Mucosa of rectum (tissue), 2 donors: ENCODE measurements at regions not wholly inside any gene's neighbourhood (a gene's known extent, or its start where the extent isn't known, plus 50 kb on each side); places are given as distances from the start of the nearest gene placed in this dataset.

Experiments used
- H3K27ac ChIP-seq, 2 donors: one replicate each; pipeline ENCODE4 v1.7.0; 2013; ENCODE audit warnings: inconsistent platforms in 2 of 2, low read depth in 2 of 2, low read length in 2 of 2
- H3K27me3 ChIP-seq, 2 donors: one replicate each; pipeline ENCODE4 v1.7.0; 2013; ENCODE audit warnings: low read length in 2 of 2; ENCODE audit not compliant: control insufficient read depth in 2 of 2, insufficient read depth in 2 of 2
- H3K36me3 ChIP-seq, 2 donors: one replicate each; pipeline ENCODE4 v1.7.0; 2013; ENCODE audit warnings: low read length in 2 of 2; ENCODE audit not compliant: control insufficient read depth in 2 of 2, insufficient read depth in 2 of 2
- H3K4me1 ChIP-seq, 2 donors: one replicate each; pipeline ENCODE4 v1.7.0; 2013; ENCODE audit warnings: low read length in 2 of 2, mild to moderate bottlenecking in 1 of 2; ENCODE audit not compliant: control insufficient read depth in 2 of 2, insufficient read depth in 2 of 2
- H3K4me3 ChIP-seq, 2 donors: one replicate each; pipeline ENCODE4 v1.7.0; 2013; ENCODE audit warnings: low read length in 2 of 2
- H3K9ac ChIP-seq, 2 donors: one replicate each; pipeline ENCODE4 v1.7.0; 2013; ENCODE audit warnings: low read length in 2 of 2, low read depth in 1 of 2, mild to moderate bottlenecking in 1 of 2
- H3K9me3 ChIP-seq, 2 donors: one replicate each; pipeline ENCODE4 v1.7.0; 2013; ENCODE audit warnings: low read length in 2 of 2; ENCODE audit not compliant: control insufficient read depth in 2 of 2
- donor health status: healthy.
- donor health status: Normal muscosa, but diverticular disease.

GRCh38 chr7:131726686-131727085, 170.3 kb upstream of the PODXL start:
- Histone ChIP-seq H3K9ac (no peak overlapping the region), H3K27ac (no peak overlapping the region), H3K4me1 (peaks cover 0 to 3% of the 10 kb centered on the region in 2 donors), H3K27me3 (no peaks in the 10 kb centered on the region), H3K36me3 (no peaks in the 10 kb centered on the region), H3K4me3 (no peak overlapping the region), H3K9me3 (no peaks in the 10 kb centered on the region)

- H3K36me3 ChIP-seq, result no peaks in the 10 kb centered on the region
- H3K9ac ChIP-seq, result no peak overlapping the region
- H3K27me3 ChIP-seq, result no peaks in the 10 kb centered on the region
- H3K4me1 ChIP-seq, result peaks cover 0 to 3% of the 10 kb centered on the region in 2 donors
- no peak overlapping the region for H3K4me3 ChIP-seq
- H3K27ac ChIP-seq, result no peak overlapping the region
- no peaks in the 10 kb centered on the region for H3K9me3 ChIP-seq
These were observed 169.6 kb upstream of the PODXL start for GRCh38 chr7:131726031-131726430.

- Histone ChIP-seq H3K4me1 (peaks cover 0 to 3% of the 10 kb centered on the region in 2 donors), H3K36me3 (no peaks in the 10 kb centered on the region), H3K4me3 (no peak overlapping the region), H3K27ac (no peak overlapping the region), H3K27me3 (no peaks in the 10 kb centered on the region), H3K9me3 (no peaks in the 10 kb centered on the region), H3K9ac (no peak overlapping the region)
These were observed 168.4 kb upstream of the PODXL start for GRCh38 chr7:131724776-131725345.

GRCh38 chr7:131723926-131724325, 167.5 kb upstream of the PODXL start:
- Histone ChIP-seq H3K27ac (no peak overlapping the region), H3K4me1 (peaks cover 0 to 3% of the 10 kb centered on the region in 2 donors), H3K4me3 (no peak overlapping the region), H3K36me3 (no peaks in the 10 kb centered on the region), H3K9ac (no peak overlapping the region), H3K27me3 (no peaks in the 10 kb centered on the region), H3K9me3 (no peaks in the 10 kb centered on the region)

- Histone ChIP-seq H3K9me3 (no peaks in the 10 kb centered on the region), H3K4me3 (no peak overlapping the region), H3K4me1 (peaks cover 0 to 3% of the 10 kb centered on the region in 2 donors), H3K36me3 (no peaks in the 10 kb centered on the region), H3K27ac (no peak overlapping the region), H3K27me3 (no peaks in the 10 kb centered on the region), H3K9ac (no peak overlapping the region)
These were observed 165.9 kb upstream of the PODXL start for GRCh38 chr7:131722371-131722770.

- H3K4me3 ChIP-seq, result no peak overlapping the region
- H3K36me3 ChIP-seq, result no peaks in the 10 kb centered on the region
- H3K27ac ChIP-seq, result no peak overlapping the region
- H3K9ac ChIP-seq, result no peak overlapping the region
- H3K27me3 ChIP-seq, result no peaks in the 10 kb centered on the region
- no peaks in the 10 kb centered on the region for H3K9me3 ChIP-seq
- peaks cover 0 to 3% of the 10 kb centered on the region in 2 donors for H3K4me1 ChIP-seq
These were observed 165.2 kb upstream of the PODXL start for GRCh38 chr7:131721660-131722059.

GRCh38 chr7:131720703-131721102, 164.3 kb upstream of the PODXL start:
- Histone ChIP-seq H3K36me3 (no peaks in the 10 kb centered on the region), H3K4me3 (no peak overlapping the region), H3K4me1 (peaks cover 0 to 3% of the 10 kb centered on the region in 2 donors), H3K27ac (no peak overlapping the region), H3K9me3 (no peaks in the 10 kb centered on the region), H3K27me3 (no peaks in the 10 kb centered on the region), H3K9ac (no peak overlapping the region)

GRCh38 chr7:131717181-131717580, 160.8 kb upstream of the PODXL start:
- H3K9ac ChIP-seq, result no peak overlapping the region
- H3K4me1 ChIP-seq, result no peaks in the 10 kb centered on the region
- H3K4me3 ChIP-seq, result no peak overlapping the region
- H3K27ac ChIP-seq, result no peak overlapping the region
- H3K27me3 ChIP-seq, result no peaks in the 10 kb centered on the region
- H3K9me3 ChIP-seq, result no peaks in the 10 kb centered on the region
- H3K36me3 ChIP-seq, result no peaks in the 10 kb centered on the region

- Histone ChIP-seq H3K4me1 (no peaks in the 10 kb centered on the region), H3K27me3 (peaks cover 0 to 5% of the 10 kb centered on the region in 2 donors), H3K9ac (no peak overlapping the region), H3K4me3 (no peak overlapping the region), H3K27ac (no peak overlapping the region), H3K9me3 (no peaks in the 10 kb centered on the region), H3K36me3 (no peaks in the 10 kb centered on the region)
These were observed 142.9 kb upstream of the PODXL start for GRCh38 chr7:131699323-131699722.

GRCh38 chr7:131692131-131692960, 135.9 kb upstream of the PODXL start:
- Histone ChIP-seq H3K9ac (no peak overlapping the region), H3K36me3 (no peaks in the 10 kb centered on the region), H3K27ac (no peak overlapping the region), H3K27me3 (peaks cover 0 to under 1% of the 10 kb centered on the region in 2 donors), H3K4me1 (peaks cover 0 to 4% of the 10 kb centered on the region in 2 donors), H3K9me3 (no peaks in the 10 kb centered on the region), H3K4me3 (no peak overlapping the region)
